BLaER1 treated with 17β-estradiol and CSF1 and Interleukin-3, amounts not matched to agents 10 nM and 100 nM (cell line): ENCODE measurements at regions not wholly inside any gene's neighbourhood (a gene's known extent, or its start where the extent isn't known, plus 50 kb on each side); places are given as distances from the start of the nearest gene placed in this dataset.
A peak's percentile ranks its signal among the peaks of the same experiment; 100 is the strongest.
"Not testable (repeated sequence)": the region's sequence is repeated elsewhere in the genome, so short reads cannot be mapped to it uniquely, and the experiment has no call there.

ENCODE experiments used
- H3K27ac ChIP-seq, 11 experiments: shearing (Covaris generic); formaldehyde crosslinking; 2 replicates each; pipeline ENCODE4 v1.8.1; 2022
- H3K27me3 ChIP-seq, 11 experiments: shearing (Covaris generic); formaldehyde crosslinking; 2 replicates each; pipeline ENCODE4 v1.8.1; 2022
- H3K36me3 ChIP-seq, 11 experiments: shearing (Covaris generic); formaldehyde crosslinking; 2 replicates each; pipeline ENCODE4 v1.8.1; 2022
- H3K4me1 ChIP-seq, 10 experiments: shearing (Covaris generic); formaldehyde crosslinking; 2 replicates each; pipeline ENCODE4 v1.8.1; 2022
- H3K4me2 ChIP-seq, 11 experiments: shearing (Covaris generic); formaldehyde crosslinking; 2 replicates each; pipeline ENCODE4 v1.8.1; 2022
- H3K4me3 ChIP-seq, 10 experiments: shearing (Covaris generic); formaldehyde crosslinking; 2 replicates each; pipeline ENCODE4 v1.8.1; 2022
- H3K9ac ChIP-seq, 11 experiments: shearing (Covaris generic); formaldehyde crosslinking; 2 replicates each; pipeline ENCODE4 v1.8.1; 2022
- H3K9me3 ChIP-seq, 11 experiments: shearing (Covaris generic); formaldehyde crosslinking; replicated peaks in 1 of 11; 2 replicates each; pipeline ENCODE4 v1.8.1; 2022
- H4K20me1 ChIP-seq, 11 experiments: shearing (Covaris generic); formaldehyde crosslinking; 2 replicates each; pipeline ENCODE4 v1.8.1; 2022
- Cebpa-rat ChIP-seq, 11 experiments: shearing (Covaris generic); IDR thresholded peaks; 2 replicates each; pipeline ENCODE4 v1.8.1; 2022

DNA sequence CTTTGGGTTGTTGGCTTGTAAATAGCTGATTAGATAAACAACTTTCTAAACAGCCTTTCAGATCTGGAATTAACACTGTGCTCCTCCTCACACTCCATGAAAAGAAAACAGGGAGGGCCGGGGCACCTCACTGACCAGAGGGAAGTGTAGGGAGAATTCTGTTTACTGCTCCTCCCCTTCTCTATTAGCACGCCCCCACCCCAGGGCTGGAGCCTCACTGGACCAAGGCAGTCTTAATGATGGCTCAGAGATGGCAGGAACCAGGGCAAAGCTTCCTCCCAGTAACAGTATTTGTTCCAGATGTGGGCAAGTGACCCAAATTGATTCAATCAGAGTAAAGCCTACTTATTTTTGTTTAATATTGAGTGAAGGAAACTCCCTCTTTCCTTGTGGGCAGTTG is 256.6 kb downstream of the MSX2 start:
- Histone ChIP-seq H3K4me1 (no peaks in the 10 kb centered on the region), H3K27me3 (no peaks in the 10 kb centered on the region), H3K4me2 (no peak overlapping the region), H3K27ac (no peak overlapping the region), H4K20me1 (no peaks in the 10 kb centered on the region), H3K9ac (no peak overlapping the region), H3K9me3 (no peaks in the 10 kb centered on the region), H3K36me3 (no peaks in the 10 kb centered on the region), H3K4me3 (no peak overlapping the region)
- TF ChIP-seq Cebpa-rat (IDR thresholded peaks at IDR 0.05): no peak

DNA sequence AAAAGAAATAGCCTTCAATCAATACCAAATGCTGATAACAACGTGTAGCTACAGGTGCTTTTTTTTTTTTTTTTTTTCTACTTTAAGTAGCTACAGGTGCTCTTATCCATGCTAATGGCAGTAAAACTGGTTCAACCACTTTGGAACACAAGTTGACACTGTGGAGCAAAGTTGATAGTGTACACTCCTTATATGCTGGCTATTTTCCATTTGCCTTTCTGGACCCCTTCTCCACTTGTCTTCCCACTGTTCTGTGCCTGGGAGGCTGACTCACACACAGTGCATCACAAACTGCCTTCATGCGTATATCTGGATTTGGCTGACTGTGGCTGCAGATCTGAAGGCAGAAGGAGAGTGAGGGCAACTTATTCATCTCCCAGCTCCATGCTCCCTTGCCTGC is 247.9 kb downstream of the MSX2 start:
- Histone ChIP-seq H3K4me2 (no peak overlapping the region), H3K27me3 (no peaks in the 10 kb centered on the region), H3K4me1 (peaks cover 0 to 22% (median 0%) of the 10 kb centered on the region in 10 experiments; a peak in 6 of 20 replicates), H3K4me3 (no peak overlapping the region), H3K27ac (no peak overlapping the region), H4K20me1 (no peaks in the 10 kb centered on the region), H3K36me3 (no peaks in the 10 kb centered on the region), H3K9ac (no peak overlapping the region), H3K9me3 (peaks cover 0 to 22% (median 12%) of the 10 kb centered on the region in 11 experiments; a peak in 10 of 22 replicates)
- no peak for TF ChIP-seq Cebpa-rat (IDR thresholded peaks at IDR 0.05)

DNA sequence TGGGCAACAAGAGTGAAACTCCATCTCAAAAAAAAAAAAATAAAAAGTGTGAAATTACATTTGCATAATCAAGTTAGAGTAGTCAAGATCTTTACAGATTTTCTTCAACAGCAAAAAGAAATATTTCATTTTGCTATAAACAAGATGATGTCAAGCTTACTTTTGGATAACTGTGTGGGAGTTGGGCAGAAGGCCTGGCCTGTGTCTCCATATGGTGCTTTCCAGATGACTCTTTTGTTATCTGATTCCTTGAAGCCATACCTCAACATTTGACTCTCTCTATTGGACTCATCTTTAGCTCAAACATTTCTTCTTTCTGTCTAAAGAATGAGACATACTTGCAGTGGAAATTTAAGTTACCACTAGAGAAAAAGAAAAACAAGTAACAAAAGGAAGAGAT is 246.8 kb downstream of the MSX2 start:
- H3K9ac ChIP-seq: no peak overlapping the region
- peak overlapping the region in 2 of 11 experiments; percentile 72 to 88; a peak in 2 of 22 replicates for H3K4me2 ChIP-seq
- TF ChIP-seq Cebpa-rat (IDR thresholded peaks at IDR 0.05): no peak
- no peak overlapping the region for H3K4me3 ChIP-seq
- H3K27ac ChIP-seq: no peak overlapping the region
- H3K36me3 ChIP-seq: no peaks in the 10 kb centered on the region
- H3K4me1 ChIP-seq: peaks cover 0 to 22% (median 0%) of the 10 kb centered on the region in 10 experiments; a peak in 6 of 20 replicates
- peaks cover 10 to 33% (median 21%) of the 10 kb centered on the region in 11 experiments for H3K9me3 ChIP-seq
- no peaks in the 10 kb centered on the region for H3K27me3 ChIP-seq
- H4K20me1 ChIP-seq: no peaks in the 10 kb centered on the region

DNA sequence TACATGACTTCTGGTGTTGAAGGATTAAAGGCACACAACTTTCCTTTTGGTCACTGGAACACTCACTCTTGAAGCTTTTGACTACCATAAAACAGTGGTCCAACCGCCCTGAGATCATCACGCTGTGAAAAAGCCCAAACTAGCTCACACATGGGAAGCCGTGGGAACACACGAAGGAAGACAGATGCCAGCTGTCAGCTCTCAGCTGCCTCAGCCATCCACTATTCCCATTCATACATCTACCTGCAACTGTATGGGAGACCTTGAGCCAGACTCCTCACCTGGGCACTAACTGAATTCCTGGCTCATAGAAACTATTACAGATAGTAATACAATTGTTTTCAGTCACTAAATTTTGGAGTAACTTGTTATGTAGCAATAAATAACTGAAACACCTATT is 246.1 kb downstream of the MSX2 start:
- peak overlapping the region in 3 of 11 experiments; percentile 36 to 88 (median 72); a peak in 6 of 22 replicates for H3K4me2 ChIP-seq
- H3K4me1 ChIP-seq: peaks cover 0 to 22% (median 0%) of the 10 kb centered on the region in 10 experiments; a peak in 6 of 20 replicates
- H3K9me3 ChIP-seq: peaks cover 16 to 40% (median 28%) of the 10 kb centered on the region in 11 experiments
- no peaks in the 10 kb centered on the region for H4K20me1 ChIP-seq
- H3K4me3 ChIP-seq: no peak overlapping the region
- no peaks in the 10 kb centered on the region for H3K27me3 ChIP-seq
- no peak overlapping the region for H3K9ac ChIP-seq
- no peak overlapping the region for H3K27ac ChIP-seq
- no peaks in the 10 kb centered on the region for H3K36me3 ChIP-seq
- TF ChIP-seq Cebpa-rat (IDR thresholded peaks at IDR 0.05): no peak

DNA sequence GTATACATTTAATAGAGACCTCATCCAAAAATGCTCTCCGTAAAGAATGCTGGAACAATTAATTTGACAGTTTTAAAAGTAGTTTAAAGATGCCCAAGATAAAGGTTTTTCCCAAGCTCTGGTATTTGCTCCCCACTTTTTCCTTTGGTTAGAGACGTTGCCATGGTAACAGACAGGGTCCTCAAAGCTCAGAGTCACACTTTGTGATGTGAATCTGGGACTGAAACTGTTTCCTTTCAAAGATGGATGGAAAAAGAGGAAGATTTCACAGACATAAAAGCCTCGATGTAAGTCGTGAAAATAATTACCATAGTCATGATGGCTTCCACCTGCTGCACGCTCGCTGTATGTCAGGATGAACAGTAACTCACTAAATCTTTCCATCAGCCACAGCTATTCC is 229.5 kb downstream of the MSX2 start:
- Histone ChIP-seq H3K9ac (no peak overlapping the region), H3K9me3 (no peaks in the 10 kb centered on the region), H3K36me3 (no peaks in the 10 kb centered on the region), H4K20me1 (no peaks in the 10 kb centered on the region), H3K27me3 (no peaks in the 10 kb centered on the region), H3K4me1 (peaks cover 0 to 5% (median 0%) of the 10 kb centered on the region in 10 experiments; a peak in 2 of 20 replicates), H3K27ac (no peak overlapping the region), H3K4me3 (no peak overlapping the region), H3K4me2 (no peak overlapping the region)
- TF ChIP-seq Cebpa-rat (IDR thresholded peaks at IDR 0.05): no peak

DNA sequence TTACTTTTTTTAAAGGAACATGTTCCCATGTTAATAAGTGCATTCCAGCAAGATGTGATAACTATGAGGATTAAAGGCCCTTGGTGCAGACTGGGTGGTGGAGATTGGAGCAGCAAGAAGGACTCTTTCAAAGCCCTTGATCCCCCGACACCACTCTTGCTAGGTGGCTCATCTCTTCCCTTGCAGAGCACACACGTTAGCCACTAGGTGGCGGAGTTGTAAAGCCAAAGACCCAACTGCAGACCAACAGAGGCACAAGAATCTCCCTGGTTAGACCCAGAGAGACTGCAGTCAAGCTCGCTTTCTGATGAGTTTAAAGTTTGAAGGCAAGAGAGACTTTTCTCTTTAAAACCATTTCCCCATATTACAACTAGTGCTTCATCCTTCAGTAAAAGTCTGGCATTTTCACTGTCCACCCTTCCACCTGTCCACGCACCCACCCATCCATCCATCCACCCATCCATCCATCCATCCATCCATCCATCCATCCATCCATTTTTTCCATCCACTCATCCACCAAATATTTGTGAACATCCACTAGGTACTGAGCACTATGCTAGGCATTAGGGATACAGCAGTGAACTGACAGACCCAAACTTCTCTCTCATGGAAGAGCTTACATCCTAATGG is 226.9 kb downstream of the MSX2 start:
- Histone ChIP-seq H3K4me2 (no peak overlapping the region), H3K9me3 (no peaks in the 10 kb centered on the region), H4K20me1 (no peaks in the 10 kb centered on the region), H3K27ac (no peak overlapping the region), H3K4me1 (peaks cover 0 to 5% (median 0%) of the 10 kb centered on the region in 10 experiments; a peak in 2 of 20 replicates), H3K36me3 (no peaks in the 10 kb centered on the region), H3K4me3 (no peak overlapping the region), H3K9ac (no peak overlapping the region), H3K27me3 (no peaks in the 10 kb centered on the region)
- TF ChIP-seq Cebpa-rat (IDR thresholded peaks at IDR 0.05): no peak

DNA sequence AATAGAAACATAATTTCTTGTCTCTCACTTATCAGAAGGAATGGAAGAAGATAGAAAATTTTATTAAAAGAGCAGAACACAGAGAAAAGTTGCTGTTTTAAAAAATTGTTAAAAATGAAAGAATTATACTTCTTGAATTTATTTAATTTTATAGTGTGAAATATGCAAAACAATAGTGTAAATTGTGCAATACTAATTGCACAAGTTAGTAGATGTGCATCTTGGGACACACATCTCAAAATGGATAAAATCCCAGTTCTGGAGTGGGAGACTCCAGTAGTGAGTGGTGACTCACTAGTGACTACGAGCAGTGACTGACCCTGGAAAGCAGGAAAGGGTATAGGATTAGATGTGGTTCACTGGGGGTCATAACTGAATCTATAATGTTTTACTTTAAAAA is 223.2 kb downstream of the MSX2 start:
- no peak overlapping the region for H3K4me3 ChIP-seq
- H4K20me1 ChIP-seq: no peaks in the 10 kb centered on the region
- H3K9ac ChIP-seq: no peak overlapping the region
- H3K4me1 ChIP-seq: peaks cover 0 to 9% (median 3%) of the 10 kb centered on the region in 10 experiments; a peak in 9 of 20 replicates
- H3K27me3 ChIP-seq: no peaks in the 10 kb centered on the region
- no peaks in the 10 kb centered on the region for H3K36me3 ChIP-seq
- no peak overlapping the region for H3K27ac ChIP-seq
- no peaks in the 10 kb centered on the region for H3K9me3 ChIP-seq
- peak in 2 of 11 experiments; percentile 19 to 28; a peak in 1 of 22 replicates for TF ChIP-seq Cebpa-rat (IDR thresholded peaks at IDR 0.05)
- H3K4me2 ChIP-seq: no peak overlapping the region

DNA sequence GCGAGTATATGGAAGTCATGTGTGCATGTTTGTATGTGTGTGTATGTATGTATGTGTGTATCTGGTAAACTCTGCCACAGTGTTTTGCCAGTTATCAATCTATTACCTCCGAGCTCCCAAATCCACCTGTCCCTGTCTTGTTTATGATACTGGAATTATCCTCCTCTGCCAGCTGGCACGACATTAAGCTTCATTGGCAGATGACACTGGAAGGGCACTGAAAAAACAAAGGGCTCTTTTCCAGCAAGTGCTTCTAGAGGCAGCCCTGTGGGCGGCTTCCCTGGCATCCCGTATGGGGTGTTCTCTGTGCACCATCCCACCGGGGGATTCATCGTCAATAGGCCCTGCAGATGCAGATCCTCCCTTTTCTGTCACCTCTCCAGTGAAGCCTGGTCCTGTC is 221.5 kb downstream of the MSX2 start:
- Histone ChIP-seq H4K20me1 (no peaks in the 10 kb centered on the region), H3K9me3 (no peaks in the 10 kb centered on the region)

DNA sequence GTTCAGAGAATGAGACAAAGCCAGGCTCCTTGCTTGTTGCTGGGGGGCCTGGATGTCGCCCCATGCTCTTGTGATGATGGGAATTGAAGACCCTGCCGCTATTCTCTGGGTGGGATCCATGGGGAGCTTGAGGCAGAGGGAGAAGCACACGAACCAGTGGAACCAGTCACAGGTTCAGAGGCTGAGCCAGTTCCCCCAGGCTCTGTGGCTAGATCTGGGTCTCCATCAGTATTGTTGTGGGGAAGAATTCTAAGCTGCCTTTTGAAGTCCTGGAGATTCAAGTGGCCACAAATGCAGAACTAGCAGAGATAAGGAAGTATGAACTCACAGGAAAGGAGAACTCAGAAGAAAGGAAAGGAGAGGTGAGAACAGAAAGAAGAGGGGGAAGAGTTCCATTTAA is 219.4 kb downstream of the MSX2 start:
- Histone ChIP-seq H3K9ac (no peak overlapping the region), H4K20me1 (no peaks in the 10 kb centered on the region), H3K27ac (no peak overlapping the region), H3K4me2 (peak overlapping the region in 5 of 11 experiments; percentile 12 to 58 (median 26); a peak in 8 of 22 replicates), H3K9me3 (no peaks in the 10 kb centered on the region), H3K4me3 (no peak overlapping the region), H3K4me1 (peaks cover 0 to 9% (median 5%) of the 10 kb centered on the region in 10 experiments; a peak in 9 of 20 replicates), H3K27me3 (no peaks in the 10 kb centered on the region), H3K36me3 (no peaks in the 10 kb centered on the region)
- TF ChIP-seq Cebpa-rat (IDR thresholded peaks at IDR 0.05): no peak

More for the DNA sequence above, 221.5 kb downstream of the MSX2 start:
- TF ChIP-seq Cebpa-rat (IDR thresholded peaks at IDR 0.05): no peak
- H3K27me3 ChIP-seq: no peaks in the 10 kb centered on the region
- H3K4me2 ChIP-seq: no peak overlapping the region
- no peaks in the 10 kb centered on the region for H3K36me3 ChIP-seq
- H3K4me1 ChIP-seq: peaks cover 0 to 11% (median 7%) of the 10 kb centered on the region in 10 experiments; a peak in 10 of 20 replicates
- no peak overlapping the region for H3K9ac ChIP-seq
- no peak overlapping the region for H3K27ac ChIP-seq
- H3K4me3 ChIP-seq: no peak overlapping the region

DNA sequence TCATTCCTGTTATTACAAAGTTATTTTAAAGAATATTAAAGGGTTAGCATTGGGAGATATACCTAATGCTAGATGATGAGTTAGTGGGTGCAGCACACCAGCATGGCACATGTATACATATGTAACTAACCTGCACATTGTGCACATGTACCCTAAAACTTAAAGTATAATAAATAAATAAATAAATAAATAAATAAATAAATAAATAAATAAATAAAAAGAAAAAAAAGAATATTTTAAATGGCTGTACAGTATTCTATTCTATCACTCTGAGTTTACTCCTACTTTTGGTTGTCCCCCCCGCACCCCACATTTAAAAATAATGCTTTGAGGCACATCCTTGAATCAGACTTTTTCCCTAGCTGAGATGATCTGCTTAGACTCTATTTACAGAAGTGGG is 218.6 kb downstream of the MSX2 start:
- H3K4me3 ChIP-seq, H3K9ac ChIP-seq, H3K4me1 ChIP-seq, H3K27ac ChIP-seq, H3K9me3 ChIP-seq, H3K36me3 ChIP-seq, H4K20me1 ChIP-seq, H3K4me2 ChIP-seq, H3K27me3 ChIP-seq: not testable (repeated sequence)
